ENCODE measurements at regions not wholly inside any gene's neighbourhood (a gene's known extent, or its start where the extent isn't known, plus 50 kb on each side); places are given as distances from the start of the nearest gene placed in this dataset.

DNA sequence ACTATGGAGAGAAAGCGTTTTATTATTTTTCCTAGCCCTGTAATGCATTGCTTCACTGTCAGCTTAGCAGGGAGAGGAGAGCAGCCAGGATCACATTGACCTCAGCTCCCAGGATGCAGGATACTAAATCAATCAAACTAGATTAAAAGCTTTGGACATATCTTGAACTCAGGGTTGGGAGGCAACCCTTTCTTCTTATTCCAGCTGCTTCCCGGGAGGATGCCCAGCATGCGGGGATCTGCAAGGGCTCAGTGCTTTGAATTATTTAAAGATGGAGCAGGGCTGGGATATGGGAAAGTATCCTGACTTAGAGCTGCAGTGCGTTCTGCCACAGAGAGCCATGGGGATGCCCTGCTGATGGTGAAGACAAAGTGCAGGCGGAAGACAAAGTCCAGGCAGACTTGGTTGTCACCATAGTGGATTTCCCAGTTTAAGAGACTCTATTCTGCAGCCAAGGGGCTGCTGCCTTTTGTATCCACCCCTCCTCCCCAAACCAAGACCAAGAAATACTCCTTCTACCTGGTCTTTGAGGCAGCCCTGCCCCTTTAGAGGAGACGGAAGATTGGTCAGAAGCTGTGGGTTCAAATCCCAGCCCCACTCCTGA, 1035.0 kb downstream of the TBC1D22A start:
- no peak for DNase-seq (ENCODE audit: low spot score)
- ATAC-seq (ENCODE audit: low FRiP score) = no peak
- TF ChIP-seq, protein P1, sequence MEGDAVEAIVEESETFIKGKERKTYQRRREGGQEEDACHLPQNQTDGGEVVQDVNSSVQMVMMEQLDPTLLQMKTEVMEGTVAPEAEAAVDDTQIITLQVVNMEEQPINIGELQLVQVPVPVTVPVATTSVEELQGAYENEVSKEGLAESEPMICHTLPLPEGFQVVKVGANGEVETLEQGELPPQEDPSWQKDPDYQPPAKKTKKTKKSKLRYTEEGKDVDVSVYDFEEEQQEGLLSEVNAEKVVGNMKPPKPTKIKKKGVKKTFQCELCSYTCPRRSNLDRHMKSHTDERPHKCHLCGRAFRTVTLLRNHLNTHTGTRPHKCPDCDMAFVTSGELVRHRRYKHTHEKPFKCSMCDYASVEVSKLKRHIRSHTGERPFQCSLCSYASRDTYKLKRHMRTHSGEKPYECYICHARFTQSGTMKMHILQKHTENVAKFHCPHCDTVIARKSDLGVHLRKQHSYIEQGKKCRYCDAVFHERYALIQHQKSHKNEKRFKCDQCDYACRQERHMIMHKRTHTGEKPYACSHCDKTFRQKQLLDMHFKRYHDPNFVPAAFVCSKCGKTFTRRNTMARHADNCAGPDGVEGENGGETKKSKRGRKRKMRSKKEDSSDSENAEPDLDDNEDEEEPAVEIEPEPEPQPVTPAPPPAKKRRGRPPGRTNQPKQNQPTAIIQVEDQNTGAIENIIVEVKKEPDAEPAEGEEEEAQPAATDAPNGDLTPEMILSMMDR (IDR thresholded peaks at IDR 0.05) = no peak

DNA sequence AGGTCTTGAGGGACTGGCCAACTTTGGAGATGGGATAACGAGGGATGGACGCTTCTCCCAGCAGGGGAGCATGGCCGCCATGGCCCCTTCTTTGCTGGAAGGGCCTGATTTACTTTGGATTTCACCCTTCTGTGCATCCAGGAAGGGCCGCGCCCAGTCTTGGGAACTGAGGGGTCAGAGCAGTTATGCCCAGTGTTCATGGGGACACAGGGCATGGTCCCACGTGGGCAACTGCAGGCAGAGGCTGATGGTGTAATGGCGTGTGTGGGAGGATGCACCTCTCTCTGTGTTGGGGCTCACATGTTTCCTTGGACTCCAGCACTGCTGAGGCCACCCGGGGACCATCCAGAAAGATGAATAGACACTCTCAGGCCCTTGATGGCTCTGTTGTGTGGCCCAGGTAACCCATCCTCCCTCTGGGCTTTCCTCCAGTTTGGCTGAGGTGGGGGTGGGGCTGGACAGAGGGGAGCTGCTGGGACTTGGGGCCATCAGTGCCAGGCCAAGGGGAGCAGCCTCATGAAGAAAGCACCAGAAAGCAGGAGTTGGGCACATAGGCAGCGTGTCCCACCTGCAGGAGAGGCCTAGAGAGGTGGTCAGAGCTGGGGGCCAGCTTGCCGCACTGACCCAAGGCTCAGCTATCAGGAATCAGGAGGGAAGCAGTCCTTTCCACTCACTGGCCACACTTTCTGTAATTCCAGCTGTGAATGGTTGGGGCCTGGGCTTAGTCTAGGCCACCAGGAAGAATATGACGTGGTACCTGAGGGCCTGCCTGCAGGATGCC, 1033.9 kb downstream of the TBC1D22A start:
- DNase-seq (ENCODE audit: low spot score) (no peak), ATAC-seq (ENCODE audit: low FRiP score) (no peak)
- TF ChIP-seq, protein P1 (IDR thresholded peaks at IDR 0.05) = no peak

DNA sequence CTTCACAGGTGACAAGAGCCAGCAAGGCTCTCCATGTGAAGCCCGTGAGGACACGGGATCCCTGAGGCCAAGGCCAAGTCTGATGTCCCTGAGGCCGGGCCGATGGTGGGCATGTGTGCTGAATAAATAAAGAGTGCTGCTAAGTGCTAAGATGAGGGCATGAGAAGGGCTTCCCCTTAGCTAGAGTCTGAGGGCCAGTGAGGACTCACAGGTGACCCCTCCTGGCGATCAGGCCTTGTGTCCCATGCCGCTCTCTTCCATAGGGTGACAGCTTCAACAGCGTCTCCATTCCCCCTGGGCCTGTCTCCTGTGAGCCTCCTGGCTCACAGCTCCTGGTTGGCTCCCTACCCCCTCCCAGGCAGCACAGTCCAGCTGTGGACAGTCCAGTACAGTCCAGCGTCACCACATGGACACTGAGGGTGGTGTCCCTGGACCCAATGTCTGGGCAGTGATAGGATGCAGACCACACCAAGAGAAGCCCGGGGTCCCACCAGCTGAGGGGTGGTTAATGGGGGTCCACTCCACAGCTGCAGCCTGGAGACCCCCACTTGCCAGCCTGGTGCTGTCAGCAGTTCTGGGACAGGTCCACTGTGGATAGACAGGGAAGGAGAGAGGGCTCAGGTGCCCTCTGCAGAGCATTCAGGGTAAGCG, 1033.2 kb downstream of the TBC1D22A start:
- TF ChIP-seq, protein P1 (IDR thresholded peaks at IDR 0.05) = no peak
- ATAC-seq (ENCODE audit: low FRiP score) (no peak), DNase-seq (ENCODE audit: low spot score) (no peak)

DNA sequence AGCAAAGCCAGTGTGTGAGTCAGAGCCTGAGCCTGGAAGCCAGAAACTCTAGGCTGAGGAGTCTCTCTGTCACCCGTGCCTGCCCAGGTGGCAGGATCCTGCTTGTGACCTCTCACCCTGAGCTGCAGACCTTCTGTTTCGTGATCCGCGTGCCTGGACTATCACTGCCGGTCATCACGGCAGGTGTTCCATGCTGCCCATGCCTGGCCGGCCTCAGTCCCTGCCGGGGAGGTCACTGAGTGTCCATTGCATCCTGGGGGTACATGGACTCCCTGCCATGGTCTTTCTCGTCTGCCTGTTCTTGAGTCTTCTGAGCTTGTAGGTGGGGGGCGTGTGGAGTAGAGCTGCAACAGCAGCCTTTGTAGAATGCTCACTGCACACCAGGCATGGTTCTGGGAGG, 1032.4 kb downstream of the TBC1D22A start:
- no peak for DNase-seq (ENCODE audit: low spot score)
- TF ChIP-seq, protein P1 (IDR thresholded peaks at IDR 0.05) = no peak
- no peak for ATAC-seq (ENCODE audit: low FRiP score)

DNA sequence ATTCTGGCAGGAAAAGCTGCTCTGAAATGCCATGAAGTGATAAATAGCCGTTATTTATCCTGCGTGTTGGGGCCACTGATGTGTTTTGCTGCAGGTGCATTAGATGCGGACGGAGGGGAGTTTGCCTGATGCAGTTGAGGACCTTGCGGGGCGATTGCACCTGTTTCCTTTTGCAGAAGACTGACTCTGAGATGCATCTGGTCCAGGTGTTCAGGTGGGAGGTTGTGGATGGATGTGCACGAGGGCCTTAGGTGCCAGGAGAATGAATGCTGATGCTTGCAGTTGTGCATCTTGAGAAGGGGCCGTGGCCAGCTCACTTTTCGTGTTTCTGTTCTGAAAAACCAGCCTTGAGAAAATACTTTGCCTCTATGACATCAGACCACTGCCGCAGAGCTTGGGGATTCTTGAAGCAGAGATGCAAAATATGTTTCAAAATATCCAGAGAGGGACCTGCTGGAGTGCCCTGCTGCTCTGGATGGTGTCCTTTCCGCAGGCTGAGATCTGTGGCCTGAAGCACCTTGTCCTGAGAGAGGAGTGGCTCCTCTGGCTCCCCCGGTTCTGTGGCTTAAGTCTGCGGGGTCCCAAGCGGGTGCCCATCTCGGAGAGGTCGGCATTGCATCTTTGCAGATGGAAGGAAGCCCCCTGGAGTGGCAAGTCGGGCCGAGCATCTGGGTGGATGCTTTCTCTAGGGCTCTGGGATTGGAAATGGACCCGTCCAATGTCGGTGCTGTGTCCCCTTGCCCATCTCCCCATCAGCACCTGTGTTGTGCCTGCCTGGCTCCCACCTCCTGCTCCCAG, 1031.1 kb downstream of the TBC1D22A start:
- ATAC-seq (ENCODE audit: low FRiP score) (no peak), DNase-seq (ENCODE audit: low spot score) (no peak)
- TF ChIP-seq, protein P1 (IDR thresholded peaks at IDR 0.05) = no peak

DNA sequence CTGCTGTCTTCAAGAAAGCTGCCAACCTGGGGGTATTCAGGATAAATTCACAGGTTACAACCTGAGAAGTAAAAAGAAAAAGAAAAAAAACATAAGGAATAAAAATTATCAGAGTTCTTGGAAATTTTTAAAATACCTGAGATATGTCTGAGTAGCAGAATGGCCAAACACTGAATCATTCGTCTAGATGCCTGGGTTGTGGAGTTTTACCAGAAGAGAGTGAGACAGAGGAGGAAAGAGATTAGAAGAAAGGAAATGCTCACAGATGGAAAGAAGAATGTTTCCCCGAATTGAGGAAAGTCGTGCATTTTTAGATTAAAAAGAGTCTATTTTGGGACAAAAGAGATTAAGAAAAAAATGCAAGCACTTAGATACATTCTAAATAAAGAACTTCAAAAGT, 1026.7 kb downstream of the TBC1D22A start:
- ATAC-seq (ENCODE audit: low FRiP score) (no peak), DNase-seq (ENCODE audit: low spot score) (no peak)
- TF ChIP-seq, protein P1 (IDR thresholded peaks at IDR 0.05) = no peak

Measured in omental fat pad (tissue), 3 donors.